H9 (cell line): ENCODE measurements at regions not wholly inside any gene's neighbourhood (a gene's known extent, or its start where the extent isn't known, plus 50 kb on each side); places are given as distances from the start of the nearest gene placed in this dataset.

Experiments
- DNase-seq: peaks from one replicate; pipeline ENCODE4 v3.0.0-alpha.2; 2017
- H2AFZ ChIP-seq: one replicate; pipeline ENCODE4 v1.6.1; 2013; ENCODE audit warnings: mild to moderate bottlenecking, low read length, control low read depth, moderate library complexity
- H2AK5ac ChIP-seq: 2 replicates; pipeline ENCODE4 v1.6.1; 2013; ENCODE audit warnings: low read length, control low read depth, mixed read lengths; ENCODE audit not compliant: insufficient read length
- H2BK120ac ChIP-seq: one replicate; pipeline ENCODE4 v1.6.1; 2013; ENCODE audit warnings: low read depth, mild to moderate bottlenecking, low read length, control low read depth, inconsistent platforms; ENCODE audit not compliant: poor library complexity, severe bottlenecking
- H2BK12ac ChIP-seq: 2 replicates; pipeline ENCODE4 v1.6.1; 2013; ENCODE audit warnings: low read length, control low read depth, mixed read lengths, low read depth; ENCODE audit not compliant: insufficient read length
- H2BK15ac ChIP-seq: 2 replicates; pipeline ENCODE4 v1.6.1; 2013; ENCODE audit warnings: low read depth, low read length, control low read depth
- H2BK20ac ChIP-seq: one replicate; pipeline ENCODE4 v1.6.1; 2013; ENCODE audit warnings: low read depth, mild to moderate bottlenecking, low read length, control low read depth, inconsistent platforms; ENCODE audit not compliant: poor library complexity, severe bottlenecking
- H2BK5ac ChIP-seq: 2 replicates; pipeline ENCODE4 v1.6.1; 2013; ENCODE audit warnings: low read length, control low read depth, mixed read lengths; ENCODE audit not compliant: insufficient read length
- H3K14ac ChIP-seq: 2 replicates; pipeline ENCODE4 v1.6.1; 2013; ENCODE audit warnings: low read length, control low read depth; ENCODE audit not compliant: insufficient read depth
- H3K18ac ChIP-seq: 2 replicates; pipeline ENCODE4 v1.6.1; 2013; ENCODE audit warnings: low read depth, mild to moderate bottlenecking, mixed read lengths, low read length, control low read depth; ENCODE audit not compliant: insufficient read length
- H3K23ac ChIP-seq: 2 replicates; pipeline ENCODE4 v1.6.1; 2013; ENCODE audit warnings: low read length, control low read depth, mixed read lengths, low read depth; ENCODE audit not compliant: insufficient read length
- H3K23me2 ChIP-seq: 2 replicates; pipeline ENCODE4 v1.6.1; 2013; ENCODE audit warnings: low read depth, mild to moderate bottlenecking, mixed read lengths, low read length, control low read depth; ENCODE audit not compliant: insufficient read length, poor library complexity, severe bottlenecking
- H3K27ac ChIP-seq: 2 replicates; pipeline ENCODE4 v1.5.1; 2013; ENCODE audit warnings: low read length, control low read depth, mixed read lengths, low read depth; ENCODE audit not compliant: insufficient read length
- H3K27me3 ChIP-seq: 2 replicates; pipeline ENCODE4 v1.6.1; 2013; ENCODE audit warnings: low read length, control low read depth, inconsistent platforms; ENCODE audit not compliant: insufficient read depth
- H3K4ac ChIP-seq: 2 replicates; pipeline ENCODE4 v1.6.1; 2013; ENCODE audit warnings: low read depth, mild to moderate bottlenecking, control low read depth, inconsistent platforms, low read length, moderate library complexity
- H3K4me1 ChIP-seq: 2 replicates; pipeline ENCODE4 v1.6.1; 2013; ENCODE audit warnings: low read length, control low read depth, inconsistent platforms; ENCODE audit not compliant: insufficient read depth
- H3K4me2 ChIP-seq: 2 replicates; pipeline ENCODE4 v1.6.1; 2013; ENCODE audit warnings: low read length, control low read depth, mixed read lengths; ENCODE audit not compliant: insufficient read length, insufficient read depth
- H3K56ac ChIP-seq: 2 replicates; pipeline ENCODE4 v1.6.1; 2013; ENCODE audit warnings: low read depth, mild to moderate bottlenecking, mixed read lengths, low read length, control low read depth; ENCODE audit not compliant: insufficient read length
- H3K79me1 ChIP-seq: 2 replicates; pipeline ENCODE4 v1.6.1; 2013; ENCODE audit warnings: low read depth, mild to moderate bottlenecking, moderate library complexity, low read length, control low read depth, inconsistent platforms; ENCODE audit not compliant: insufficient read depth, poor library complexity, severe bottlenecking
- H3K79me2 ChIP-seq: 2 replicates; pipeline ENCODE4 v1.6.1; 2013; ENCODE audit warnings: low read length, control low read depth, inconsistent platforms; ENCODE audit not compliant: insufficient read depth
- H3K9ac ChIP-seq: 2 replicates; pipeline ENCODE4 v1.6.1; 2013; ENCODE audit warnings: low read length, control low read depth, mixed read lengths; ENCODE audit not compliant: insufficient read length; ENCODE audit errors: extremely low read depth
- H3K9me3 ChIP-seq: one replicate; pipeline ENCODE4 v1.6.1; 2013; ENCODE audit warnings: low read depth, low read length, inconsistent platforms; ENCODE audit not compliant: control insufficient read depth
- H3T11ph ChIP-seq: one replicate; pipeline ENCODE4 v1.6.1; 2013; ENCODE audit warnings: mild to moderate bottlenecking, low read length, control low read depth, inconsistent platforms
- H4K20me1 ChIP-seq: one replicate; pipeline ENCODE4 v1.6.1; 2013; ENCODE audit not compliant: control insufficient read depth, insufficient read length, insufficient read depth
- H4K5ac ChIP-seq: 2 replicates; pipeline ENCODE4 v1.6.1; 2013; ENCODE audit warnings: low read depth, mild to moderate bottlenecking, mixed read lengths, low read length, control low read depth; ENCODE audit not compliant: insufficient read length
- H4K8ac ChIP-seq: replicated peaks from 2 replicates; pipeline ENCODE4 v1.6.1; 2013; ENCODE audit warnings: low read length, control low read depth, mixed read lengths, low read depth; ENCODE audit not compliant: insufficient read length
- H4K91ac ChIP-seq: 2 replicates; pipeline ENCODE4 v1.6.1; 2013; ENCODE audit warnings: low read depth, mild to moderate bottlenecking, moderate library complexity, mixed read lengths, low read length, control low read depth; ENCODE audit not compliant: insufficient read length
- H3K27ac Mint-ChIP-seq, 3 experiments: 2 replicates in 2 of 3; 3 replicates in 1 of 3; pipeline ENCODE4 v1.8.0; 2020 to 2021; ENCODE audit warnings: mixed read lengths in 3 of 3, mild to moderate bottlenecking in 1 of 3, moderate library complexity in 1 of 3
- H3K27me3 Mint-ChIP-seq: 2 replicates; pipeline ENCODE4 v1.8.0; 2021; ENCODE audit warnings: low read depth, mild to moderate bottlenecking, moderate library complexity, mixed read lengths
- H3K36me3 Mint-ChIP-seq, 3 experiments: 2 replicates in 2 of 3; 3 replicates in 1 of 3; pipeline ENCODE4 v1.8.0; 2020 to 2021; ENCODE audit warnings: low read depth in 3 of 3, mixed read lengths in 3 of 3; ENCODE audit not compliant: insufficient read depth in 1 of 3
- H3K4me1 Mint-ChIP-seq, 2 experiments: 2 replicates each; pipeline ENCODE4 v1.8.0; 2020; ENCODE audit warnings: mixed read lengths in 2 of 2
- H3K4me3 Mint-ChIP-seq, 2 experiments: 2 replicates in 1 of 2; 3 replicates in 1 of 2; pipeline ENCODE4 v1.8.0; 2020 to 2021; ENCODE audit warnings: mild to moderate bottlenecking in 2 of 2, mixed read lengths in 2 of 2, moderate library complexity in 1 of 2
- H3K9me3 Mint-ChIP-seq, 2 experiments: 2 replicates in 1 of 2; 3 replicates in 1 of 2; pipeline ENCODE4 v1.8.0; 2020; ENCODE audit warnings: mild to moderate bottlenecking in 2 of 2, mixed read lengths in 2 of 2, moderate library complexity in 1 of 2
- WGBS: extraction: QIAGEN DNeasy Blood & Tissue Kit; methylation state at CpG from one replicate; pipeline ENCODE4 v1.1.7; 2013; ENCODE audit warnings: missing lambda C conversion rate, low lambda C conversion rate, mixed read lengths; ENCODE audit not compliant: insufficient read length; ENCODE audit errors: extremely low coverage; 5-methylcytosine and 5-hydroxymethylcytosine counted together
- TF ChIP-seq, protein P1 (sequence below): fragments of 200-600 bp; sonication (generic); conservative IDR thresholded peaks from 3 replicates; pipeline ENCODE4 v1.8.0; 2021; ENCODE audit warnings: antibody characterized with exemption, mild to moderate bottlenecking

DNA sequence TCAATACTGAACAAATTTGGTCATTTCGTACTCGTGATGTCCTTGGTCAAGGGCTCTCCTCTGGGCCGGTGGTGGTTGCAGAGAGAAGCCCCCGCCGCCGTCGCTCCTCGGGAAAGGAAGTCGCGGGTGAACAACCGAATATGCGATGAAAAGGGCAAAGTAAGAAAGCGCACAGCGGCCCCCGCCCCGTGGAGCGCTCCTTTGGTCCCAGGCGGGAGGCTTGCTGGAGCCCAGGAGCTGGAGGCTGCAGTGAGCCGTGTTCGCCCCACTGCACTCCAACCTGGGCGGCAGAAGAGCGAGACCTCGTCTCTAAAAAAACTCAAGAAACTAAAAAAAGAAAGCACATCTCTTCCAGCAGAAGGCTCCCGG lies 108.4 kb upstream of the LARP1 start:
- H3K4me1 ChIP-seq: no peaks in the 10 kb centered on the region
- DNase-seq: no peak
- H3K4ac ChIP-seq: no peak overlapping the region
- H3K27ac Mint-ChIP-seq: no peak overlapping the region
- no peak overlapping the region for H2BK120ac ChIP-seq
- H3K36me3 Mint-ChIP-seq: peaks cover 2 to 24% (median 12%) of the 10 kb centered on the region in 3 experiments
- peaks cover 10% of the 10 kb centered on the region for H3K27me3 Mint-ChIP-seq
- H3K23me2 ChIP-seq: peaks cover 4% of the 10 kb centered on the region
- H3K9me3 ChIP-seq: no peaks in the 10 kb centered on the region
- H4K20me1 ChIP-seq: no peaks in the 10 kb centered on the region
- no peak overlapping the region for H3K56ac ChIP-seq
- TF ChIP-seq, protein P1, sequence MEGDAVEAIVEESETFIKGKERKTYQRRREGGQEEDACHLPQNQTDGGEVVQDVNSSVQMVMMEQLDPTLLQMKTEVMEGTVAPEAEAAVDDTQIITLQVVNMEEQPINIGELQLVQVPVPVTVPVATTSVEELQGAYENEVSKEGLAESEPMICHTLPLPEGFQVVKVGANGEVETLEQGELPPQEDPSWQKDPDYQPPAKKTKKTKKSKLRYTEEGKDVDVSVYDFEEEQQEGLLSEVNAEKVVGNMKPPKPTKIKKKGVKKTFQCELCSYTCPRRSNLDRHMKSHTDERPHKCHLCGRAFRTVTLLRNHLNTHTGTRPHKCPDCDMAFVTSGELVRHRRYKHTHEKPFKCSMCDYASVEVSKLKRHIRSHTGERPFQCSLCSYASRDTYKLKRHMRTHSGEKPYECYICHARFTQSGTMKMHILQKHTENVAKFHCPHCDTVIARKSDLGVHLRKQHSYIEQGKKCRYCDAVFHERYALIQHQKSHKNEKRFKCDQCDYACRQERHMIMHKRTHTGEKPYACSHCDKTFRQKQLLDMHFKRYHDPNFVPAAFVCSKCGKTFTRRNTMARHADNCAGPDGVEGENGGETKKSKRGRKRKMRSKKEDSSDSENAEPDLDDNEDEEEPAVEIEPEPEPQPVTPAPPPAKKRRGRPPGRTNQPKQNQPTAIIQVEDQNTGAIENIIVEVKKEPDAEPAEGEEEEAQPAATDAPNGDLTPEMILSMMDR: no peak
- H3K27ac ChIP-seq: no peak overlapping the region
- no peaks in the 10 kb centered on the region for H3K79me2 ChIP-seq
- H4K5ac ChIP-seq: no peak overlapping the region
- no peaks in the 10 kb centered on the region for H3K79me1 ChIP-seq
- peak overlapping the region; percentile 34 for H2AFZ ChIP-seq
- H2BK12ac ChIP-seq: no peak overlapping the region
- H2BK20ac ChIP-seq: no peak overlapping the region
- H3K4me3 Mint-ChIP-seq: no peak overlapping the region; a peak in 1 of 5 replicates
- H3K27me3 ChIP-seq: no peaks in the 10 kb centered on the region; the same call in 1 of the 2 replicates
- H3K23ac ChIP-seq: no peak overlapping the region
- no peak overlapping the region for H4K8ac ChIP-seq
- peak overlapping the region; percentile 47 for H3K18ac ChIP-seq
- no CpG with 5 or more reads among the region's 24 CpGs for WGBS
- peaks cover 0 to 17% of the 10 kb centered on the region in 2 experiments; a peak in 2 of 4 replicates for H3K4me1 Mint-ChIP-seq
- no peak overlapping the region; the same call in 1 of the 2 replicates for H2BK15ac ChIP-seq
- no peak overlapping the region for H2BK5ac ChIP-seq
- H3K14ac ChIP-seq: peak overlapping the region; percentile 54; the same call in 1 of the 2 replicates
- no peak overlapping the region for H3T11ph ChIP-seq
- H3K9me3 Mint-ChIP-seq: peaks cover 16 to 22% of the 10 kb centered on the region in 2 experiments
- H3K4me2 ChIP-seq: peak overlapping the region; percentile 38
- no peak overlapping the region for H4K91ac ChIP-seq
- no peak overlapping the region for H2AK5ac ChIP-seq
- H3K9ac ChIP-seq: no peak overlapping the region
